GM12878 (cell line): ENCODE measurements at regions not wholly inside any gene's neighbourhood (a gene's known extent, or its start where the extent isn't known, plus 50 kb on each side); places are given as distances from the start of the nearest gene placed in this dataset.

Experiments
- ATAC-seq: fragments of 200-7000 bp; cut with Tn5 transposase; 3 replicates; pipeline ENCODE4 v1.9.1; 2020; ENCODE audit warnings: mild to moderate bottlenecking, moderate library complexity
- BruUV-seq: library from RNA; stranded (reverse); fragments of 400-500 nt; replicated peaks from 2 replicates; lab custom pipeline; 2021; lab: Mats Ljungman, UMichigan
- CTCF ChIA-PET: fragments of 300-600 bp; sonication (Branson Sonifier 250); formaldehyde crosslinking; extraction: SDS; loops from one replicate; lab custom pipeline; 2021; ENCODE audit warnings: inconsistent platforms; lab: Yijun Ruan, JAX
- POLR2A ChIA-PET: fragments of 350-600 bp; formaldehyde crosslinking; extraction: SDS; loops from one replicate; lab custom pipeline; 2021; ENCODE audit warnings: inconsistent platforms; lab: Charles Lee
- RAD21 ChIA-PET: fragments of 300-600 bp; sonication (Branson Sonifier 250); formaldehyde crosslinking; loops from one replicate; lab custom pipeline; 2023; ENCODE audit warnings: antibody characterized with exemption; ENCODE audit not compliant: unreplicated experiment; lab: Charles Lee
- SMC1A ChIA-PET: fragments of 300-600 bp; sonication (Branson Sonifier 250); formaldehyde crosslinking; loops from one replicate; lab custom pipeline; 2023; ENCODE audit not compliant: unreplicated experiment, uncharacterized antibody; lab: Charles Lee
- DNase-seq: peaks from one replicate; pipeline ENCODE4 v3.0.0-alpha.2; 2011; ENCODE audit warnings: low read depth, low spot score
- FAIRE-seq: peaks from 3 replicates; lab custom pipeline; 2011; peaks lifted over from hg19 to GRCh38; lab: Jason Lieb, UNC
- H2AFZ ChIP-seq: 2 replicates; pipeline ENCODE4 v1.6.0; 2011; ENCODE audit warnings: low read depth, low read length, control low read depth; ENCODE audit not compliant: control insufficient read depth
- H3K27ac ChIP-seq: 2 replicates; pipeline ENCODE4 v1.5.1; 2011; ENCODE audit warnings: control low read depth; ENCODE audit not compliant: control insufficient read depth, insufficient read depth
- H3K27me3 ChIP-seq, 2 experiments: replicated peaks in 1 of 2; 2 replicates each; pipeline versions ENCODE4 v1.6.0 to v1.6.1; 2011; ENCODE audit warnings: low read length in 1 of 2; ENCODE audit not compliant: control insufficient read depth in 2 of 2, insufficient read depth in 2 of 2
- H3K36me3 ChIP-seq, 2 experiments: 2 replicates each; pipeline ENCODE4 v1.5.1; 2011; ENCODE audit warnings: low read length in 1 of 2; ENCODE audit not compliant: control insufficient read depth in 2 of 2, insufficient read depth in 2 of 2
- H3K4me1 ChIP-seq: 2 replicates; pipeline ENCODE4 v1.6.1; 2011; ENCODE audit warnings: mild to moderate bottlenecking, low read length, moderate library complexity, mixed read lengths; ENCODE audit not compliant: control insufficient read depth, insufficient read depth
- H3K4me2 ChIP-seq: 2 replicates; pipeline ENCODE4 v1.6.0; 2011; ENCODE audit warnings: control low read depth; ENCODE audit not compliant: control insufficient read depth, insufficient read depth
- H3K4me3 ChIP-seq: fragments of 200-600 bp; sonication (generic); 2 replicates; pipeline ENCODE4 v1.5.1; 2016
- H3K79me2 ChIP-seq: 2 replicates; pipeline ENCODE4 v1.6.0; 2011; ENCODE audit warnings: low read length; ENCODE audit not compliant: control insufficient read depth, insufficient read depth
- H3K9ac ChIP-seq: 2 replicates; pipeline ENCODE4 v1.8.0; 2011; ENCODE audit warnings: low read length, control low read depth, mixed read lengths; ENCODE audit not compliant: control insufficient read depth, insufficient read depth
- H3K9me3 ChIP-seq: replicated peaks from 3 replicates; pipeline ENCODE4 v1.5.1; 2011; ENCODE audit warnings: mild to moderate bottlenecking, low read length; ENCODE audit not compliant: control insufficient read depth, insufficient read depth
- H4K20me1 ChIP-seq: 2 replicates; pipeline ENCODE4 v1.6.0; 2011; ENCODE audit not compliant: control insufficient read depth, insufficient read depth
- SMAD5 ChIP-seq: IDR thresholded peaks from 2 replicates; pipeline ENCODE4 v1.6.1; 2016; ENCODE audit warnings: antibody characterized with exemption, low read depth
- SREBF1 ChIP-seq: IDR thresholded peaks from 2 replicates; pipeline ENCODE4 v1.6.1; 2012; ENCODE audit warnings: mild to moderate bottlenecking, low read length
- WGBS: methylation state at CpG from one replicate; pipeline ENCODE4 v1.1.6; 2016; ENCODE audit warnings: low lambda C conversion rate; ENCODE audit not compliant: insufficient replicate concordance, insufficient coverage; ENCODE audit errors: missing lambda C conversion rate; 5-methylcytosine and 5-hydroxymethylcytosine counted together
- in situ Hi-C: fragments of 300-500 bp; cut with MboI; formaldehyde crosslinking; loops from 9 replicates; pipeline ENCODE4 v1.14.3; 2018; ENCODE audit warnings: mixed read lengths
- intact Hi-C: fragments of 100-400 bp; cut with micrococcal nuclease; formaldehyde crosslinking; loops from one replicate; pipeline ENCODE4 v1.14.2; 2022; ENCODE audit not compliant: unreplicated experiment

DNA sequence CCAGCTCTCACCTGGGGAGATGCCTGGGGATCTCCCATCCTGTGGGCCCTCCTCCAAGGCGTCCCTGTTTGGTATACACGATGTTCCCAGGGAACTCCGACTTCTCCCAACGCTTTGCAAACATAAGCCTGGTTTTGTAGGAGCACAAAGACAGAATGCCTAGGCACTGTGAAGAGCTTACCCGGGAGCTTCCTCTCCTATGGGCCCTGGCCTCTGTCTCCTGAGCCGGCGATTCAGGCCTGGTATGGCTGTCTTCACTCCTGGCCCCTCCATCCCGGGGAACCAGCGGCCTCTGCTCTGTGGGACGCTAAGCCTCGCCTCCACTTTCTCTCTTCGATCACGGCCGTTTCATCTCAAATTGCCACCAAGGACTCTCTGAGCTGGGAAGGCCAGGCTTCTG is 59.6 kb upstream of the ACTRT2 start:
- DNase-seq: no peak
- H3K36me3 ChIP-seq: no peaks in the 10 kb centered on the region
- H3K4me1 ChIP-seq: no peaks in the 10 kb centered on the region
- FAIRE-seq: no peak
- no peak overlapping the region for H3K4me2 ChIP-seq
- H3K79me2 ChIP-seq: no peaks in the 10 kb centered on the region
- no peaks in the 10 kb centered on the region; the same call in 2 of the 3 replicates for H3K9me3 ChIP-seq
- H3K9ac ChIP-seq: no peak overlapping the region
- ChIA-PET SMC1A (interaction anchor here (0.6 kb wide), 1 partner anchor 905 kb away, joined by 3 read pairs; no protein-coding TSS in a partner anchor), RAD21 (no interaction called here), CTCF (interaction anchor here (0.6 kb wide), 1 partner anchor 45 kb away, joined by 3 read pairs; no protein-coding TSS in a partner anchor), POLR2A (no interaction called here)
- H3K4me3 ChIP-seq: no peak overlapping the region
- WGBS: 41% methylated on average over 14 of the region's 14 CpGs
- BruUV-seq: no TSS peak
- in situ Hi-C loops (no loop called here), intact Hi-C loops (no loop called here)
- no peak for ATAC-seq
- H4K20me1 ChIP-seq: no peaks in the 10 kb centered on the region
- no peak for TF ChIP-seq SREBF1
- no peak overlapping the region for H3K27ac ChIP-seq
- no peak overlapping the region for H2AFZ ChIP-seq
- no peaks in the 10 kb centered on the region for H3K27me3 ChIP-seq

DNA sequence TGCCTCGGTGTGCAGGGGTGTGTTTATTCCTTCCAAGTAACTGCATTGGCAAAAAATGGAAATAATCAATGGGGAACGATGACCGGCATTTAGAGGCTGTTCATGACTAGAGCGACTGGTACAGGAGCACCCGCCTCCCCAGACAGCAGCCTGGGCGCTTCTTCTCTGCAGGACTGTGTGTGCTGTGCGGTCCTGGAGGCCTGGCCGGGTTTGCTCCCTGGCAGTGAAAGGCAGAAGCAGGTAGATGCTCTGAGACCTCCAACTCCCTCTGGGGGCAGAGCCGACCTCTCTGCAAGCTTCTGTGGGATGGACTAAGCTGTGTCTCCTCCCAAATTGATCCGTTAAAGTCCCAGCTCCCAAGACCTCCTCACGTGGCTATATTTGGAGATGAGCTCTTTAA is 59.2 kb upstream of the ACTRT2 start:
- H3K9me3 ChIP-seq: no peaks in the 10 kb centered on the region; the same call in 2 of the 3 replicates
- TF ChIP-seq SMAD5: no peak
- TF ChIP-seq, all 136 proteins: peak for 0
- no peaks in the 10 kb centered on the region for H3K36me3 ChIP-seq
- no peaks in the 10 kb centered on the region for H3K4me1 ChIP-seq
- no peak overlapping the region for H3K4me3 ChIP-seq
- CTCF ChIA-PET: no interaction called here
- H3K4me2 ChIP-seq: no peak overlapping the region
- intact Hi-C loops (no loop called here), in situ Hi-C loops (no loop called here)
- SMC1A ChIA-PET: interaction anchor here (0.6 kb wide), 1 partner anchor 906 kb away, joined by 3 read pairs; no protein-coding TSS in a partner anchor
- no peaks in the 10 kb centered on the region for H4K20me1 ChIP-seq
- no peaks in the 10 kb centered on the region for H3K79me2 ChIP-seq
- no peak overlapping the region for H3K27ac ChIP-seq
- no TSS peak for BruUV-seq
- 23% methylated on average over 11 of the region's 11 CpGs for WGBS
- no peak overlapping the region for H2AFZ ChIP-seq
- H3K27me3 ChIP-seq: no peaks in the 10 kb centered on the region
- ATAC-seq (no peak), FAIRE-seq (no peak), DNase-seq (no peak)
- H3K9ac ChIP-seq: no peak overlapping the region
- RAD21 ChIA-PET: no interaction called here
- POLR2A ChIA-PET: no interaction called here
